H9 (cell line): ENCODE measurements at regions not wholly inside any gene's neighbourhood (a gene's known extent, or its start where the extent isn't known, plus 50 kb on each side); places are given as distances from the start of the nearest gene placed in this dataset.
"Not testable (repeated sequence)": the region's sequence is repeated elsewhere in the genome, so short reads cannot be mapped to it uniquely, and the experiment has no call there.

ENCODE experiments used
- DNase-seq: peaks from one replicate; pipeline ENCODE4 v3.0.0-alpha.2; 2017
- H2AFZ ChIP-seq: one replicate; pipeline ENCODE4 v1.6.1; 2013; ENCODE audit warnings: mild to moderate bottlenecking, low read length, control low read depth, moderate library complexity
- H2AK5ac ChIP-seq: 2 replicates; pipeline ENCODE4 v1.6.1; 2013; ENCODE audit warnings: low read length, control low read depth, mixed read lengths; ENCODE audit not compliant: insufficient read length
- H2BK120ac ChIP-seq: one replicate; pipeline ENCODE4 v1.6.1; 2013; ENCODE audit warnings: low read depth, mild to moderate bottlenecking, low read length, control low read depth, inconsistent platforms; ENCODE audit not compliant: poor library complexity, severe bottlenecking
- H2BK12ac ChIP-seq: 2 replicates; pipeline ENCODE4 v1.6.1; 2013; ENCODE audit warnings: low read length, control low read depth, mixed read lengths, low read depth; ENCODE audit not compliant: insufficient read length
- H2BK15ac ChIP-seq: 2 replicates; pipeline ENCODE4 v1.6.1; 2013; ENCODE audit warnings: low read depth, low read length, control low read depth
- H2BK20ac ChIP-seq: one replicate; pipeline ENCODE4 v1.6.1; 2013; ENCODE audit warnings: low read depth, mild to moderate bottlenecking, low read length, control low read depth, inconsistent platforms; ENCODE audit not compliant: poor library complexity, severe bottlenecking
- H2BK5ac ChIP-seq: 2 replicates; pipeline ENCODE4 v1.6.1; 2013; ENCODE audit warnings: low read length, control low read depth, mixed read lengths; ENCODE audit not compliant: insufficient read length
- H3K14ac ChIP-seq: 2 replicates; pipeline ENCODE4 v1.6.1; 2013; ENCODE audit warnings: low read length, control low read depth; ENCODE audit not compliant: insufficient read depth
- H3K18ac ChIP-seq: 2 replicates; pipeline ENCODE4 v1.6.1; 2013; ENCODE audit warnings: low read depth, mild to moderate bottlenecking, mixed read lengths, low read length, control low read depth; ENCODE audit not compliant: insufficient read length
- H3K23ac ChIP-seq: 2 replicates; pipeline ENCODE4 v1.6.1; 2013; ENCODE audit warnings: low read length, control low read depth, mixed read lengths, low read depth; ENCODE audit not compliant: insufficient read length
- H3K23me2 ChIP-seq: 2 replicates; pipeline ENCODE4 v1.6.1; 2013; ENCODE audit warnings: low read depth, mild to moderate bottlenecking, mixed read lengths, low read length, control low read depth; ENCODE audit not compliant: insufficient read length, poor library complexity, severe bottlenecking
- H3K27ac ChIP-seq: 2 replicates; pipeline ENCODE4 v1.5.1; 2013; ENCODE audit warnings: low read length, control low read depth, mixed read lengths, low read depth; ENCODE audit not compliant: insufficient read length
- H3K27me3 ChIP-seq: 2 replicates; pipeline ENCODE4 v1.6.1; 2013; ENCODE audit warnings: low read length, control low read depth, inconsistent platforms; ENCODE audit not compliant: insufficient read depth
- H3K4ac ChIP-seq: 2 replicates; pipeline ENCODE4 v1.6.1; 2013; ENCODE audit warnings: low read depth, mild to moderate bottlenecking, control low read depth, inconsistent platforms, low read length, moderate library complexity
- H3K4me1 ChIP-seq: 2 replicates; pipeline ENCODE4 v1.6.1; 2013; ENCODE audit warnings: low read length, control low read depth, inconsistent platforms; ENCODE audit not compliant: insufficient read depth
- H3K4me2 ChIP-seq: 2 replicates; pipeline ENCODE4 v1.6.1; 2013; ENCODE audit warnings: low read length, control low read depth, mixed read lengths; ENCODE audit not compliant: insufficient read length, insufficient read depth
- H3K56ac ChIP-seq: 2 replicates; pipeline ENCODE4 v1.6.1; 2013; ENCODE audit warnings: low read depth, mild to moderate bottlenecking, mixed read lengths, low read length, control low read depth; ENCODE audit not compliant: insufficient read length
- H3K79me1 ChIP-seq: 2 replicates; pipeline ENCODE4 v1.6.1; 2013; ENCODE audit warnings: low read depth, mild to moderate bottlenecking, moderate library complexity, low read length, control low read depth, inconsistent platforms; ENCODE audit not compliant: insufficient read depth, poor library complexity, severe bottlenecking
- H3K79me2 ChIP-seq: 2 replicates; pipeline ENCODE4 v1.6.1; 2013; ENCODE audit warnings: low read length, control low read depth, inconsistent platforms; ENCODE audit not compliant: insufficient read depth
- H3K9ac ChIP-seq: 2 replicates; pipeline ENCODE4 v1.6.1; 2013; ENCODE audit warnings: low read length, control low read depth, mixed read lengths; ENCODE audit not compliant: insufficient read length; ENCODE audit errors: extremely low read depth
- H3K9me3 ChIP-seq: one replicate; pipeline ENCODE4 v1.6.1; 2013; ENCODE audit warnings: low read depth, low read length, inconsistent platforms; ENCODE audit not compliant: control insufficient read depth
- H3T11ph ChIP-seq: one replicate; pipeline ENCODE4 v1.6.1; 2013; ENCODE audit warnings: mild to moderate bottlenecking, low read length, control low read depth, inconsistent platforms
- H4K20me1 ChIP-seq: one replicate; pipeline ENCODE4 v1.6.1; 2013; ENCODE audit not compliant: control insufficient read depth, insufficient read length, insufficient read depth
- H4K5ac ChIP-seq: 2 replicates; pipeline ENCODE4 v1.6.1; 2013; ENCODE audit warnings: low read depth, mild to moderate bottlenecking, mixed read lengths, low read length, control low read depth; ENCODE audit not compliant: insufficient read length
- H4K8ac ChIP-seq: replicated peaks from 2 replicates; pipeline ENCODE4 v1.6.1; 2013; ENCODE audit warnings: low read length, control low read depth, mixed read lengths, low read depth; ENCODE audit not compliant: insufficient read length
- H4K91ac ChIP-seq: 2 replicates; pipeline ENCODE4 v1.6.1; 2013; ENCODE audit warnings: low read depth, mild to moderate bottlenecking, moderate library complexity, mixed read lengths, low read length, control low read depth; ENCODE audit not compliant: insufficient read length
- H3K27ac Mint-ChIP-seq, 3 experiments: 2 replicates in 2 of 3; 3 replicates in 1 of 3; pipeline ENCODE4 v1.8.0; 2020 to 2021; ENCODE audit warnings: mixed read lengths in 3 of 3, mild to moderate bottlenecking in 1 of 3, moderate library complexity in 1 of 3
- H3K27me3 Mint-ChIP-seq: 2 replicates; pipeline ENCODE4 v1.8.0; 2021; ENCODE audit warnings: low read depth, mild to moderate bottlenecking, moderate library complexity, mixed read lengths
- H3K36me3 Mint-ChIP-seq, 3 experiments: 2 replicates in 2 of 3; 3 replicates in 1 of 3; pipeline ENCODE4 v1.8.0; 2020 to 2021; ENCODE audit warnings: low read depth in 3 of 3, mixed read lengths in 3 of 3; ENCODE audit not compliant: insufficient read depth in 1 of 3
- H3K4me1 Mint-ChIP-seq, 2 experiments: 2 replicates each; pipeline ENCODE4 v1.8.0; 2020; ENCODE audit warnings: mixed read lengths in 2 of 2
- H3K4me3 Mint-ChIP-seq, 2 experiments: 2 replicates in 1 of 2; 3 replicates in 1 of 2; pipeline ENCODE4 v1.8.0; 2020 to 2021; ENCODE audit warnings: mild to moderate bottlenecking in 2 of 2, mixed read lengths in 2 of 2, moderate library complexity in 1 of 2
- H3K9me3 Mint-ChIP-seq, 2 experiments: 2 replicates in 1 of 2; 3 replicates in 1 of 2; pipeline ENCODE4 v1.8.0; 2020; ENCODE audit warnings: mild to moderate bottlenecking in 2 of 2, mixed read lengths in 2 of 2, moderate library complexity in 1 of 2
- CTCF ChIP-seq: fragments of 200-600 bp; sonication (generic); conservative IDR thresholded peaks from 3 replicates; pipeline ENCODE4 v1.8.0; 2021; ENCODE audit warnings: antibody characterized with exemption, mild to moderate bottlenecking
- WGBS: extraction: QIAGEN DNeasy Blood & Tissue Kit; methylation state at CpG from one replicate; pipeline ENCODE4 v1.1.7; 2013; ENCODE audit warnings: missing lambda C conversion rate, low lambda C conversion rate, mixed read lengths; ENCODE audit not compliant: insufficient read length; ENCODE audit errors: extremely low coverage; 5-methylcytosine and 5-hydroxymethylcytosine counted together

DNA sequence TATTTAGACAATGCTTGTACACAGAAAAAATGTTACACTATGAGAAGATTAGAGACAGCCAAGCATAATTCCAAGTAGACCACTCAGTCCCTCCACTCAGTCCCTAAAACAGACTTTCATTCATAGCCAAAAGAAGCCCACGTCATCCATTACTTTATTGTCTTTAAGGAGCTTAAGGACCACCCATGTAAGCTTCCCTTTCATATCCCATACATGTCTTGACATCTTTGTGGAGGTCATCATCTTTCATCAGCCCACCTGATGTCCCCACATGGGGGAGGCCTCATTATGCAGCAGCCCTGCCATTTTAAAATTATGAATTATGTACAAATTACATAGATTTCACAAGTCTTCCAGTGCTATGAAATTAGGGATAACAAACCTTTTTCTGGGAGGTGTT is 92.6 kb upstream of the PALMD start:
- H2BK20ac ChIP-seq: no peak overlapping the region
- H2BK5ac ChIP-seq: no peak overlapping the region
- WGBS: no CpG with 5 or more reads among the region's 1 CpG
- no peaks in the 10 kb centered on the region for H4K20me1 ChIP-seq
- no peak overlapping the region for H2AFZ ChIP-seq
- H3K23ac ChIP-seq: no peak overlapping the region
- H3K14ac ChIP-seq: no peak overlapping the region
- H3K18ac ChIP-seq: no peak overlapping the region
- TF ChIP-seq CTCF: no peak
- Mint-ChIP-seq H3K27ac (no peak overlapping the region), H3K4me1 (no peaks in the 10 kb centered on the region), H3K9me3 (no peaks in the 10 kb centered on the region), H3K27me3 (no peaks in the 10 kb centered on the region), H3K36me3 (no peaks in the 10 kb centered on the region), H3K4me3 (no peak overlapping the region)
- H3K4me1 ChIP-seq: no peaks in the 10 kb centered on the region
- H3T11ph ChIP-seq: no peak overlapping the region
- H3K4ac ChIP-seq: no peak overlapping the region
- no peak overlapping the region for H4K8ac ChIP-seq
- H3K79me1 ChIP-seq: no peaks in the 10 kb centered on the region
- H4K5ac ChIP-seq: no peak overlapping the region
- no peak for DNase-seq
- no peaks in the 10 kb centered on the region for H3K23me2 ChIP-seq
- no peaks in the 10 kb centered on the region for H3K27me3 ChIP-seq
- H2BK12ac ChIP-seq: no peak overlapping the region
- H3K9ac ChIP-seq: no peak overlapping the region
- no peaks in the 10 kb centered on the region for H3K79me2 ChIP-seq
- no peak overlapping the region for H3K27ac ChIP-seq
- H4K91ac ChIP-seq: no peak overlapping the region
- no peaks in the 10 kb centered on the region for H3K9me3 ChIP-seq
- H3K56ac ChIP-seq: no peak overlapping the region
- no peak overlapping the region for H3K4me2 ChIP-seq
- H2AK5ac ChIP-seq: no peak overlapping the region
- H2BK15ac ChIP-seq: no peak overlapping the region
- no peak overlapping the region for H2BK120ac ChIP-seq

DNA sequence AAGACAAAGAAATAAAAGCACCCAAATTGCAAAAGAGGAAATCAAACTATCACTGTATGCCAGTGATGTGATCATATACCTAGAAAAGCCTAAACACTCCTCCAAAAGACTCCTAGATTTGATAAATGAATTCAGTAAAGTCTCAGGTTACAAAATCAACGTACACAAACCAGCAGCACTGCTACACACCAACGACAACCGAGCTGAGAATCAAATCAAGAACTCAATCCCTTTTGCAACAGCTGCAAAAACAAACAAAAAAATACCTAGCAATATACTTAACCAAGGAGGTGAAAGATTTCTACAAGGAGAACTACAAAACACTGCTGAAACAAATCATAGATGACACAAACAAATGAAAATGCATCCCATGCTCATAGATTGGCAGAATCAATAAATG is 92.1 kb upstream of the PALMD start:
- H2AFZ ChIP-seq, H3K9me3 Mint-ChIP-seq, H2AK5ac ChIP-seq, H3K56ac ChIP-seq, H3K23me2 ChIP-seq, H2BK120ac ChIP-seq, H2BK5ac ChIP-seq, H3K79me1 ChIP-seq, H3K27me3 Mint-ChIP-seq, H3K14ac ChIP-seq, H3K4me1 ChIP-seq, H3T11ph ChIP-seq, H3K27ac ChIP-seq, H3K18ac ChIP-seq, H2BK12ac ChIP-seq, H3K4ac ChIP-seq, H3K36me3 Mint-ChIP-seq, H3K27ac Mint-ChIP-seq, H3K4me3 Mint-ChIP-seq, H4K8ac ChIP-seq, H3K9me3 ChIP-seq, H2BK20ac ChIP-seq, H3K27me3 ChIP-seq, H3K4me2 ChIP-seq, H2BK15ac ChIP-seq, H3K4me1 Mint-ChIP-seq, H3K79me2 ChIP-seq, H3K9ac ChIP-seq, H4K5ac ChIP-seq, H4K91ac ChIP-seq, DNase-seq, H4K20me1 ChIP-seq, H3K23ac ChIP-seq: not testable (repeated sequence)
- WGBS: no CpG with 5 or more reads among the region's 3 CpGs
